Ovary (tissue), 3 donors: ENCODE measurements at regions not wholly inside any gene's neighbourhood (a gene's known extent, or its start where the extent isn't known, plus 50 kb on each side); places are given as distances from the start of the nearest gene placed in this dataset.

ENCODE experiments used
- CTCF ChIP-seq, 3 donors: fragments of 450-650 bp in 2 of 3; fragments of 200-600 bp in 1 of 3; IDR thresholded peaks; one replicate each; pipeline versions ENCODE4 v1.5.1 to v1.8.0; 2016 to 2022; ENCODE audit warnings: antibody characterized with exemption in 3 of 3, mild to moderate bottlenecking in 1 of 3
- EP300 ChIP-seq: sonication (generic); formaldehyde crosslinking; IDR thresholded peaks from one replicate; pipeline ENCODE4 v1.6.1; 2017; ENCODE audit warnings: antibody characterized with exemption
- POLR2A ChIP-seq: fragments of 450-650 bp; IDR thresholded peaks from one replicate; pipeline ENCODE4 v1.6.1; 2017; ENCODE audit warnings: antibody characterized with exemption, mild to moderate bottlenecking, moderate library complexity
- donor health status: DM: no; HTN: no; CAD: no.

GRCh38 chr5:24065779-24066178, 558.4 kb downstream of the PRDM9 start:
- TF ChIP-seq POLR2A (no peak), CTCF (IDR thresholded peaks at IDR 0.05) (no peak), EP300 (no peak)
